ENCODE measurements at regions not wholly inside any gene's neighbourhood (a gene's known extent, or its start where the extent isn't known, plus 50 kb on each side); places are given as distances from the start of the nearest gene placed in this dataset.
"Not testable (repeated sequence)": the region's sequence is repeated elsewhere in the genome, so short reads cannot be mapped to it uniquely, and the experiment has no call there.

GRCh38 chr2:21233194-21233593 is 109.4 kb downstream of the TDRD15 start:
- no peak for DNase-seq
- no peaks in the 10 kb centered on the region for H3K36me3 Mint-ChIP-seq
- peaks cover 0 to 2% (median 0%) of the 10 kb centered on the region in 4 donors for H3K4me1 Mint-ChIP-seq
- ATAC-seq, result no peak
- H3K27me3 Mint-ChIP-seq, result peaks cover 0 to 7% (median 0%) of the 10 kb centered on the region in 5 donors
- H3K27ac Mint-ChIP-seq, result no peak overlapping the region
- H3K9me3 Mint-ChIP-seq, result peaks cover 0 to 3% (median 0%) of the 10 kb centered on the region in 9 donors
- POLR2A ChIA-PET, result no interaction called here
- no peak overlapping the region for H3K4me3 Mint-ChIP-seq

- H3K4me3 Mint-ChIP-seq, result no peak overlapping the region
- no peak for ATAC-seq
- H3K27ac Mint-ChIP-seq, result no peak overlapping the region
- H3K9me3 Mint-ChIP-seq, result peaks cover 0 to 5% (median 0%) of the 10 kb centered on the region in 9 donors
- H3K27me3 Mint-ChIP-seq, result peaks cover 0 to 7% (median 0%) of the 10 kb centered on the region in 5 donors
- POLR2A ChIA-PET, result no interaction called here
- DNase-seq, result no peak
- H3K36me3 Mint-ChIP-seq, result no peaks in the 10 kb centered on the region
- H3K4me1 Mint-ChIP-seq, result peaks cover 0 to 2% (median 0%) of the 10 kb centered on the region in 4 donors
These were observed 110.2 kb downstream of the TDRD15 start for GRCh38 chr2:21234001-21234400.

GRCh38 chr2:21234464-21235120 is 110.8 kb downstream of the TDRD15 start:
- Mint-ChIP-seq H3K9me3 (peaks cover 0 to 6% (median 0%) of the 10 kb centered on the region in 9 donors), H3K27me3 (peaks cover 0 to 7% (median 0%) of the 10 kb centered on the region in 5 donors), H3K4me3 (no peak overlapping the region), H3K36me3 (no peaks in the 10 kb centered on the region), H3K4me1 (peaks cover 0 to 2% (median 0%) of the 10 kb centered on the region in 4 donors), H3K27ac (no peak overlapping the region)
- POLR2A ChIA-PET, result no interaction called here
- DNase-seq (no peak), ATAC-seq (no peak)

- H3K4me1 Mint-ChIP-seq, POLR2A ChIA-PET: not testable (repeated sequence)
These were observed 116.0 kb downstream of the TDRD15 start for GRCh38 chr2:21239749-21240148.

GRCh38 chr2:21244161-21244560 is 120.4 kb downstream of the TDRD15 start:
- POLR2A ChIA-PET, result no interaction called here
- H3K27ac Mint-ChIP-seq, result no peak overlapping the region
- peaks cover 7 to 28% (median 13%) of the 10 kb centered on the region in 9 donors for H3K9me3 Mint-ChIP-seq
- peaks cover 0 to 12% (median 0%) of the 10 kb centered on the region in 3 donors for H3K36me3 Mint-ChIP-seq
- no peaks in the 10 kb centered on the region for H3K4me1 Mint-ChIP-seq
- no peak for DNase-seq
- H3K27me3 Mint-ChIP-seq, result peaks cover 0 to 9% (median 4%) of the 10 kb centered on the region in 5 donors
- H3K4me3 Mint-ChIP-seq, result no peak overlapping the region
- ATAC-seq, result no peak

More at GRCh38 chr2:21239749-21240148, 116.0 kb downstream of the TDRD15 start:
- DNase-seq, H3K27ac Mint-ChIP-seq, H3K27me3 Mint-ChIP-seq, ATAC-seq, H3K4me3 Mint-ChIP-seq: not testable (repeated sequence)
- H3K9me3 Mint-ChIP-seq, result peaks cover 5 to 28% (median 13%) of the 10 kb centered on the region in 9 donors
- peaks cover 0 to 12% (median 0%) of the 10 kb centered on the region in 3 donors for H3K36me3 Mint-ChIP-seq

- Mint-ChIP-seq H3K4me1 (no peaks in the 10 kb centered on the region), H3K27ac (no peak overlapping the region), H3K36me3 (peaks cover 0 to 12% (median 0%) of the 10 kb centered on the region in 3 donors), H3K9me3 (peaks cover 3 to 24% (median 7%) of the 10 kb centered on the region in 9 donors), H3K4me3 (no peak overlapping the region), H3K27me3 (peaks cover 0 to 9% (median 4%) of the 10 kb centered on the region in 5 donors)
- DNase-seq (no peak), ATAC-seq (no peak)
- POLR2A ChIA-PET, result no interaction called here
These were observed 121.8 kb downstream of the TDRD15 start for GRCh38 chr2:21245565-21245964.

GRCh38 chr2:21249367-21249766 is 125.6 kb downstream of the TDRD15 start:
- Mint-ChIP-seq H3K9me3 (peaks cover 0 to 11% (median 0%) of the 10 kb centered on the region in 9 donors), H3K27ac (no peak overlapping the region), H3K4me3 (no peak overlapping the region), H3K36me3 (no peaks in the 10 kb centered on the region), H3K27me3 (peaks cover 0 to 4% (median 0%) of the 10 kb centered on the region in 5 donors), H3K4me1 (no peaks in the 10 kb centered on the region)
- POLR2A ChIA-PET, result no interaction called here
- no peak for DNase-seq
- ATAC-seq, result no peak

- Mint-ChIP-seq H3K9me3 (peaks cover 0 to 11% (median 0%) of the 10 kb centered on the region in 9 donors), H3K4me1 (no peaks in the 10 kb centered on the region), H3K4me3 (no peak overlapping the region), H3K27me3 (peaks cover 0 to 2% (median 0%) of the 10 kb centered on the region in 5 donors), H3K27ac (no peak overlapping the region), H3K36me3 (no peaks in the 10 kb centered on the region)
- POLR2A ChIA-PET, result no interaction called here
- DNase-seq (no peak), ATAC-seq (no peak)
These were observed 126.9 kb downstream of the TDRD15 start for GRCh38 chr2:21250673-21251072.

GRCh38 chr2:21251216-21251980 is 127.6 kb downstream of the TDRD15 start:
- no peaks in the 10 kb centered on the region for H3K36me3 Mint-ChIP-seq
- no peak overlapping the region for H3K27ac Mint-ChIP-seq
- H3K27me3 Mint-ChIP-seq, result peaks cover 0 to 1% (median 0%) of the 10 kb centered on the region in 5 donors
- no peaks in the 10 kb centered on the region for H3K4me1 Mint-ChIP-seq
- H3K4me3 Mint-ChIP-seq, result no peak overlapping the region
- DNase-seq (no peak), ATAC-seq (no peak)
- POLR2A ChIA-PET, result no interaction called here
- H3K9me3 Mint-ChIP-seq, result peaks cover 0 to 11% (median 0%) of the 10 kb centered on the region in 9 donors

GRCh38 chr2:21253311-21254027 is 129.7 kb downstream of the TDRD15 start:
- Mint-ChIP-seq H3K4me1 (no peaks in the 10 kb centered on the region), H3K27ac (no peak overlapping the region), H3K36me3 (no peaks in the 10 kb centered on the region), H3K27me3 (no peaks in the 10 kb centered on the region), H3K9me3 (peaks cover 0 to 11% (median 0%) of the 10 kb centered on the region in 9 donors), H3K4me3 (no peak overlapping the region)
- ATAC-seq (no peak), DNase-seq (no peak)
- POLR2A ChIA-PET, result no interaction called here

GRCh38 chr2:21254170-21254965 is 130.6 kb downstream of the TDRD15 start:
- ATAC-seq (no peak), DNase-seq (no peak)
- H3K27me3 Mint-ChIP-seq, result no peaks in the 10 kb centered on the region
- POLR2A ChIA-PET, result no interaction called here
- peaks cover 0 to 9% (median 0%) of the 10 kb centered on the region in 9 donors for H3K9me3 Mint-ChIP-seq
- no peaks in the 10 kb centered on the region for H3K36me3 Mint-ChIP-seq
- no peak overlapping the region for H3K27ac Mint-ChIP-seq
- no peaks in the 10 kb centered on the region for H3K4me1 Mint-ChIP-seq
- H3K4me3 Mint-ChIP-seq, result no peak overlapping the region

- H3K4me3 Mint-ChIP-seq, result no peak overlapping the region
- no peaks in the 10 kb centered on the region for H3K4me1 Mint-ChIP-seq
- ATAC-seq, result no peak
- peaks cover 0 to 1% (median 0%) of the 10 kb centered on the region in 9 donors for H3K9me3 Mint-ChIP-seq
- no peaks in the 10 kb centered on the region for H3K36me3 Mint-ChIP-seq
- no peaks in the 10 kb centered on the region for H3K27me3 Mint-ChIP-seq
- POLR2A ChIA-PET, result no interaction called here
- no peak for DNase-seq
- no peak overlapping the region for H3K27ac Mint-ChIP-seq
These were observed 132.2 kb downstream of the TDRD15 start for GRCh38 chr2:21256006-21256405.
